WTC11 (cell line): ENCODE measurements at regions not wholly inside any gene's neighbourhood (a gene's known extent, or its start where the extent isn't known, plus 50 kb on each side); places are given as distances from the start of the nearest gene placed in this dataset.

Experiments used
- ATAC-seq: fragments of 200-7000 bp; cut with Tn5 transposase; 2 replicates; pipeline ENCODE4 v1.10.0; 2021; ENCODE audit warnings: mild to moderate bottlenecking, moderate library complexity
- CTCF ChIA-PET: fragments of 300-600 bp; sonication (Branson Sonifier 250); formaldehyde crosslinking; loops from one replicate; lab custom pipeline; 2021; ENCODE audit warnings: antibody characterized with exemption; lab: Charles Lee
- POLR2A ChIA-PET: fragments of 350-600 bp; sonication (Branson Sonifier 250); formaldehyde crosslinking; loops from one replicate; lab custom pipeline; 2021; ENCODE audit warnings: antibody characterized with exemption; lab: Charles Lee
- DNase-seq: peaks from one replicate; pipeline ENCODE4 v3.0.0; 2021; ENCODE audit warnings: low spot score
- H3K27ac Mint-ChIP-seq: 2 replicates; pipeline ENCODE4 v1.8.0; 2021; ENCODE audit warnings: mixed read lengths
- H3K27me3 Mint-ChIP-seq: 2 replicates; pipeline ENCODE4 v1.8.0; 2021; ENCODE audit warnings: low read depth, mild to moderate bottlenecking, moderate library complexity, mixed read lengths
- H3K36me3 Mint-ChIP-seq: 2 replicates; pipeline ENCODE4 v1.8.0; 2021; ENCODE audit warnings: mixed read lengths
- H3K4me1 Mint-ChIP-seq: 2 replicates; pipeline ENCODE4 v1.8.0; 2022; ENCODE audit warnings: mixed read lengths
- H3K4me3 Mint-ChIP-seq: 2 replicates; pipeline ENCODE4 v1.8.0; 2021; ENCODE audit warnings: mild to moderate bottlenecking, moderate library complexity, mixed read lengths
- H3K9me3 Mint-ChIP-seq: 2 replicates; pipeline ENCODE4 v1.8.0; 2021; ENCODE audit warnings: mixed read lengths
- ELF4 ChIP-seq: sonication (generic); formaldehyde crosslinking; IDR thresholded peaks from 2 replicates; pipeline ENCODE4 v1.8.1; 2022; ENCODE audit warnings: low read depth, mild to moderate bottlenecking, moderate library complexity, missing genetic modification reagents
- EMX1 ChIP-seq: fragments of 250-450 bp; sonication (Bioruptor Pico); IDR thresholded peaks from 2 replicates; pipeline ENCODE4 v1.8.0; 2021; ENCODE audit warnings: mild to moderate bottlenecking
- FOXJ3 ChIP-seq: sonication (generic); formaldehyde crosslinking; IDR thresholded peaks from 2 replicates; pipeline ENCODE4 v1.9.0; 2021; ENCODE audit warnings: missing genetic modification reagents, mild to moderate bottlenecking, borderline replicate concordance
- IRF2 ChIP-seq: sonication (generic); formaldehyde crosslinking; IDR thresholded peaks from 2 replicates; pipeline ENCODE4 v1.8.0; 2022; ENCODE audit warnings: low read depth, missing genetic modification reagents, borderline replicate concordance
- JAZF1 ChIP-seq: fragments of 250-450 bp; sonication (Bioruptor Pico); IDR thresholded peaks from 2 replicates; pipeline ENCODE4 v1.9.0; 2021; ENCODE audit warnings: moderate library complexity, mild to moderate bottlenecking, inconsistent platforms
- MXD4 ChIP-seq: fragments of 250-450 bp; sonication (Bioruptor Pico); IDR thresholded peaks from 2 replicates; pipeline ENCODE4 v1.8.0; 2021; ENCODE audit warnings: mild to moderate bottlenecking, moderate library complexity, borderline replicate concordance
- SMAD3 ChIP-seq: sonication (generic); formaldehyde crosslinking; IDR thresholded peaks from 2 replicates; pipeline ENCODE4 v1.8.0; 2022; ENCODE audit warnings: missing genetic modification reagents, mild to moderate bottlenecking, borderline replicate concordance
- ZNF219 ChIP-seq: sonication (generic); formaldehyde crosslinking; IDR thresholded peaks from 2 replicates; pipeline ENCODE4 v1.8.0; 2023; ENCODE audit warnings: missing genetic modification reagents, mild to moderate bottlenecking, borderline replicate concordance
- ZNF317 ChIP-seq: sonication (generic); formaldehyde crosslinking; IDR thresholded peaks from 2 replicates; pipeline ENCODE4 v1.8.1; 2023; ENCODE audit warnings: low read depth, mild to moderate bottlenecking, moderate library complexity, missing genetic modification reagents, borderline replicate concordance
- TF ChIP-seq, protein P1 (sequence below): sonication (generic); formaldehyde crosslinking; IDR thresholded peaks from 2 replicates; pipeline ENCODE4 v1.8.0; 2022; ENCODE audit warnings: mild to moderate bottlenecking, missing genetic modification reagents
- TF ChIP-seq, protein P2 (sequence below): fragments of 250-450 bp; sonication (Bioruptor Pico); IDR thresholded peaks from 2 replicates; pipeline ENCODE4 v1.9.0; 2021; ENCODE audit warnings: mild to moderate bottlenecking
- TF ChIP-seq, protein P3 (sequence below): sonication (generic); formaldehyde crosslinking; IDR thresholded peaks from 2 replicates; pipeline ENCODE4 v1.8.1; 2022; ENCODE audit warnings: low read depth, missing genetic modification reagents, borderline replicate concordance
- TF ChIP-seq, protein P4 (sequence below): sonication (generic); formaldehyde crosslinking; IDR thresholded peaks from 2 replicates; pipeline ENCODE4 v1.8.0; 2022; ENCODE audit warnings: mild to moderate bottlenecking, missing genetic modification reagents
- TF ChIP-seq, protein P5 (sequence below): sonication (generic); formaldehyde crosslinking; conservative IDR thresholded peaks from 2 replicates; pipeline ENCODE4 v1.8.1; 2023; ENCODE audit warnings: mild to moderate bottlenecking, low read depth, missing genetic modification reagents, moderate library complexity
- TF ChIP-seq, protein P6 (sequence below): fragments of 200-600 bp; IDR thresholded peaks from 2 replicates; pipeline ENCODE4 v1.8.0; 2022; ENCODE audit warnings: antibody characterized with exemption
- TF ChIP-seq, protein P7 (sequence below): sonication (generic); formaldehyde crosslinking; IDR thresholded peaks from 2 replicates; pipeline ENCODE4 v1.8.0; 2022; ENCODE audit warnings: mild to moderate bottlenecking, missing genetic modification reagents
- TF ChIP-seq, protein P8 (sequence below): sonication (generic); formaldehyde crosslinking; IDR thresholded peaks from 2 replicates; pipeline ENCODE4 v1.8.0; 2022; ENCODE audit warnings: missing genetic modification reagents

DNA sequence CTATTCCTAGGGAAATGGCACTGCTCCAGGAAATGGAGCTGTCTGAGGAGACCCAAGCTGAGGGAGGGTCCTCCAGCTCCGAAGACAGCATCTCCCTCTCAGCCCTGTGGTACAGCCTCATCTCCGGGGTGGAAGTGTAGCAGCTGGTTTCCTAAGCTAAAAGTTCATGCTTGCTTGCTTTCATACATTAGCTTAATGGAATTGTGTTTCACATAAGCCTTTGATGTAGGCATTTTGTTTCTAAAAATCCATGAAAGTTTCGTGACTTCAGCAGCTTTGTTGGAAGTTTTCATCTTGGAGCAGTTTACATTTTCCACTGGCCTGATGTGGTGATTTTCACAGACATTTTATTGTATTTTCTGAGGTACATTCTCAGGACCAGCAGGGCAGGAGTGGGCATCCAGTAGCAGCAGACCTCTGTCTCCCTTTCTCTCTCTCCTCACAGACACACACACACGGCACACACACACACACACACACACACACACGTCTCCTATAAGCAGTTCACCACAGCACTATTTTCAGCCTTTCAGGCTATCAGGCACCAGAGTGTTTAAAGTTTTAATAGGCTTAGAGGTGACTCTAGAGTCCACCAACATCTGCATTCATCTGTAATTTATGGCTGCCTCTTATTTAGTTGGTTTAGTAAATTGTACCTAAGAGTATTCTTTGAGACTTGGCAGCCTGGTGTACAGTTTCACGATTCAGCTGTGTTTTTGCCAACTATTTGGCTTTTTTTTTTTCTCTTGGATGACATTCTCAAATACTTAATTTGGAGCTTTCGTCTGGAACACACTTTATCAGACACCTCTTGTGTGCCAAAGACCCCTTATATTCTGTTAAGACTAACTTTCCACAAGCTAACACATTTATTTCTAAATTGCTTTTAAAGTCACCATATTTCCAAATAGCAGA is 225.8 kb upstream of the SFRP2 start:
- H3K27ac Mint-ChIP-seq, result no peak overlapping the region
- ChIA-PET POLR2A (no interaction called here), CTCF (interaction anchor here (1.0 kb wide), 1 partner anchor 68 kb away, joined by 3 read pairs; no protein-coding TSS in a partner anchor)
- H3K27me3 Mint-ChIP-seq, result peaks cover 5% of the 10 kb centered on the region; the same call in 1 of the 2 replicates
- no peak for DNase-seq
- H3K4me1 Mint-ChIP-seq, result peaks cover 9% of the 10 kb centered on the region
- no peak for ATAC-seq
- TF ChIP-seq SMAD3 (no peak), MXD4 (CRISPR knock-in tag) (no peak)
- TF ChIP-seq, protein P1, sequence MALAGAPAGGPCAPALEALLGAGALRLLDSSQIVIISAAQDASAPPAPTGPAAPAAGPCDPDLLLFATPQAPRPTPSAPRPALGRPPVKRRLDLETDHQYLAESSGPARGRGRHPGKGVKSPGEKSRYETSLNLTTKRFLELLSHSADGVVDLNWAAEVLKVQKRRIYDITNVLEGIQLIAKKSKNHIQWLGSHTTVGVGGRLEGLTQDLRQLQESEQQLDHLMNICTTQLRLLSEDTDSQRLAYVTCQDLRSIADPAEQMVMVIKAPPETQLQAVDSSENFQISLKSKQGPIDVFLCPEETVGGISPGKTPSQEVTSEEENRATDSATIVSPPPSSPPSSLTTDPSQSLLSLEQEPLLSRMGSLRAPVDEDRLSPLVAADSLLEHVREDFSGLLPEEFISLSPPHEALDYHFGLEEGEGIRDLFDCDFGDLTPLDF (CRISPR knock-in tag), result no peak
- TF ChIP-seq, protein P2, sequence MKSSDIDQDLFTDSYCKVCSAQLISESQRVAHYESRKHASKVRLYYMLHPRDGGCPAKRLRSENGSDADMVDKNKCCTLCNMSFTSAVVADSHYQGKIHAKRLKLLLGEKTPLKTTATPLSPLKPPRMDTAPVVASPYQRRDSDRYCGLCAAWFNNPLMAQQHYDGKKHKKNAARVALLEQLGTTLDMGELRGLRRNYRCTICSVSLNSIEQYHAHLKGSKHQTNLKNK (CRISPR knock-in tag), result no peak
- no peaks in the 10 kb centered on the region for H3K36me3 Mint-ChIP-seq
- H3K4me3 Mint-ChIP-seq, result no peak overlapping the region
- H3K9me3 Mint-ChIP-seq, result 0 out of 2 replicates have a peak, but pooled peaks cover 4% of the 10 kb centered on the region

DNA sequence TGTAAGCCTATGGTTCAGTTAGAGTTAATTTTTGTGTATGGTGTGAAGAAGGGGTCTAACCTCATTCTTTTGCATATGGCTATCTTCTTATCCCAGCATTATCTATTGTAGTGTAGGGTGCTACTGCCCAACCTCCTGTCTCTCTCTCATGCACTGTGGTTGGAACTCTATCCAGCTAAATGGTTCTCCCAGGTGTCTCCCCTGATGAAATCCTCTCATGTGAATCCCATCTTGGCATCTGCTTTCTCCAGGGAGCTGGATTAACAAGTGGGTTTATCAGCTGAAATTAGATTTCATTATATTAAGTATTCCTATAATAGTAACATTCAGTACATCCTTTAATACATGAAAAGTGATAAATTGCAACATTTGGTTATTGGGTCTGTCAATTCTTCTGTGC is 224.7 kb upstream of the SFRP2 start:
- no peak for TF ChIP-seq EMX1 (CRISPR knock-in tag)
- no peak for TF ChIP-seq IRF2 (CRISPR knock-in tag)
- TF ChIP-seq SMAD3, result no peak
- TF ChIP-seq, protein P3, sequence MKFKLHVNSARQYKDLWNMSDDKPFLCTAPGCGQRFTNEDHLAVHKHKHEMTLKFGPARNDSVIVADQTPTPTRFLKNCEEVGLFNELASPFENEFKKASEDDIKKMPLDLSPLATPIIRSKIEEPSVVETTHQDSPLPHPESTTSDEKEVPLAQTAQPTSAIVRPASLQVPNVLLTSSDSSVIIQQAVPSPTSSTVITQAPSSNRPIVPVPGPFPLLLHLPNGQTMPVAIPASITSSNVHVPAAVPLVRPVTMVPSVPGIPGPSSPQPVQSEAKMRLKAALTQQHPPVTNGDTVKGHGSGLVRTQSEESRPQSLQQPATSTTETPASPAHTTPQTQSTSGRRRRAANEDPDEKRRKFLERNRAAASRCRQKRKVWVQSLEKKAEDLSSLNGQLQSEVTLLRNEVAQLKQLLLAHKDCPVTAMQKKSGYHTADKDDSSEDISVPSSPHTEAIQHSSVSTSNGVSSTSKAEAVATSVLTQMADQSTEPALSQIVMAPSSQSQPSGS (CRISPR knock-in tag), result no peak
- TF ChIP-seq ELF4 (CRISPR knock-in tag), result no peak
- no peak for TF ChIP-seq JAZF1 (CRISPR knock-in tag)
- TF ChIP-seq, protein P4, sequence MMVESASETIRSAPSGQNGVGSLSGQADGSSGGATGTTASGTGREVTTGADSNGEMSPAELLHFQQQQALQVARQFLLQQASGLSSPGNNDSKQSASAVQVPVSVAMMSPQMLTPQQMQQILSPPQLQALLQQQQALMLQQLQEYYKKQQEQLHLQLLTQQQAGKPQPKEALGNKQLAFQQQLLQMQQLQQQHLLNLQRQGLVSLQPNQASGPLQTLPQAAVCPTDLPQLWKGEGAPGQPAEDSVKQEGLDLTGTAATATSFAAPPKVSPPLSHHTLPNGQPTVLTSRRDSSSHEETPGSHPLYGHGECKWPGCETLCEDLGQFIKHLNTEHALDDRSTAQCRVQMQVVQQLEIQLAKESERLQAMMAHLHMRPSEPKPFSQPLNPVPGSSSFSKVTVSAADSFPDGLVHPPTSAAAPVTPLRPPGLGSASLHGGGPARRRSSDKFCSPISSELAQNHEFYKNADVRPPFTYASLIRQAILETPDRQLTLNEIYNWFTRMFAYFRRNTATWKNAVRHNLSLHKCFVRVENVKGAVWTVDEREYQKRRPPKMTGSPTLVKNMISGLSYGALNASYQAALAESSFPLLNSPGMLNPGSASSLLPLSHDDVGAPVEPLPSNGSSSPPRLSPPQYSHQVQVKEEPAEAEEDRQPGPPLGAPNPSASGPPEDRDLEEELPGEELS (CRISPR knock-in tag), result no peak
- TF ChIP-seq, protein P5, sequence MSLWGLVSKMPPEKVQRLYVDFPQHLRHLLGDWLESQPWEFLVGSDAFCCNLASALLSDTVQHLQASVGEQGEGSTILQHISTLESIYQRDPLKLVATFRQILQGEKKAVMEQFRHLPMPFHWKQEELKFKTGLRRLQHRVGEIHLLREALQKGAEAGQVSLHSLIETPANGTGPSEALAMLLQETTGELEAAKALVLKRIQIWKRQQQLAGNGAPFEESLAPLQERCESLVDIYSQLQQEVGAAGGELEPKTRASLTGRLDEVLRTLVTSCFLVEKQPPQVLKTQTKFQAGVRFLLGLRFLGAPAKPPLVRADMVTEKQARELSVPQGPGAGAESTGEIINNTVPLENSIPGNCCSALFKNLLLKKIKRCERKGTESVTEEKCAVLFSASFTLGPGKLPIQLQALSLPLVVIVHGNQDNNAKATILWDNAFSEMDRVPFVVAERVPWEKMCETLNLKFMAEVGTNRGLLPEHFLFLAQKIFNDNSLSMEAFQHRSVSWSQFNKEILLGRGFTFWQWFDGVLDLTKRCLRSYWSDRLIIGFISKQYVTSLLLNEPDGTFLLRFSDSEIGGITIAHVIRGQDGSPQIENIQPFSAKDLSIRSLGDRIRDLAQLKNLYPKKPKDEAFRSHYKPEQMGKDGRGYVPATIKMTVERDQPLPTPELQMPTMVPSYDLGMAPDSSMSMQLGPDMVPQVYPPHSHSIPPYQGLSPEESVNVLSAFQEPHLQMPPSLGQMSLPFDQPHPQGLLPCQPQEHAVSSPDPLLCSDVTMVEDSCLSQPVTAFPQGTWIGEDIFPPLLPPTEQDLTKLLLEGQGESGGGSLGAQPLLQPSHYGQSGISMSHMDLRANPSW, result no peak
- no peak for TF ChIP-seq ZNF317 (CRISPR knock-in tag)
- TF ChIP-seq, protein P2 (CRISPR knock-in tag), result no peak
- no peak for TF ChIP-seq FOXJ3 (CRISPR knock-in tag)
- TF ChIP-seq, protein P6, sequence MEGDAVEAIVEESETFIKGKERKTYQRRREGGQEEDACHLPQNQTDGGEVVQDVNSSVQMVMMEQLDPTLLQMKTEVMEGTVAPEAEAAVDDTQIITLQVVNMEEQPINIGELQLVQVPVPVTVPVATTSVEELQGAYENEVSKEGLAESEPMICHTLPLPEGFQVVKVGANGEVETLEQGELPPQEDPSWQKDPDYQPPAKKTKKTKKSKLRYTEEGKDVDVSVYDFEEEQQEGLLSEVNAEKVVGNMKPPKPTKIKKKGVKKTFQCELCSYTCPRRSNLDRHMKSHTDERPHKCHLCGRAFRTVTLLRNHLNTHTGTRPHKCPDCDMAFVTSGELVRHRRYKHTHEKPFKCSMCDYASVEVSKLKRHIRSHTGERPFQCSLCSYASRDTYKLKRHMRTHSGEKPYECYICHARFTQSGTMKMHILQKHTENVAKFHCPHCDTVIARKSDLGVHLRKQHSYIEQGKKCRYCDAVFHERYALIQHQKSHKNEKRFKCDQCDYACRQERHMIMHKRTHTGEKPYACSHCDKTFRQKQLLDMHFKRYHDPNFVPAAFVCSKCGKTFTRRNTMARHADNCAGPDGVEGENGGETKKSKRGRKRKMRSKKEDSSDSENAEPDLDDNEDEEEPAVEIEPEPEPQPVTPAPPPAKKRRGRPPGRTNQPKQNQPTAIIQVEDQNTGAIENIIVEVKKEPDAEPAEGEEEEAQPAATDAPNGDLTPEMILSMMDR, result no peak
- TF ChIP-seq, protein P7, sequence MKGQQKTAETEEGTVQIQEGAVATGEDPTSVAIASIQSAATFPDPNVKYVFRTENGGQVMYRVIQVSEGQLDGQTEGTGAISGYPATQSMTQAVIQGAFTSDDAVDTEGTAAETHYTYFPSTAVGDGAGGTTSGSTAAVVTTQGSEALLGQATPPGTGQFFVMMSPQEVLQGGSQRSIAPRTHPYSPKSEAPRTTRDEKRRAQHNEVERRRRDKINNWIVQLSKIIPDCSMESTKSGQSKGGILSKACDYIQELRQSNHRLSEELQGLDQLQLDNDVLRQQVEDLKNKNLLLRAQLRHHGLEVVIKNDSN (CRISPR knock-in tag), result no peak
- TF ChIP-seq, protein P8, sequence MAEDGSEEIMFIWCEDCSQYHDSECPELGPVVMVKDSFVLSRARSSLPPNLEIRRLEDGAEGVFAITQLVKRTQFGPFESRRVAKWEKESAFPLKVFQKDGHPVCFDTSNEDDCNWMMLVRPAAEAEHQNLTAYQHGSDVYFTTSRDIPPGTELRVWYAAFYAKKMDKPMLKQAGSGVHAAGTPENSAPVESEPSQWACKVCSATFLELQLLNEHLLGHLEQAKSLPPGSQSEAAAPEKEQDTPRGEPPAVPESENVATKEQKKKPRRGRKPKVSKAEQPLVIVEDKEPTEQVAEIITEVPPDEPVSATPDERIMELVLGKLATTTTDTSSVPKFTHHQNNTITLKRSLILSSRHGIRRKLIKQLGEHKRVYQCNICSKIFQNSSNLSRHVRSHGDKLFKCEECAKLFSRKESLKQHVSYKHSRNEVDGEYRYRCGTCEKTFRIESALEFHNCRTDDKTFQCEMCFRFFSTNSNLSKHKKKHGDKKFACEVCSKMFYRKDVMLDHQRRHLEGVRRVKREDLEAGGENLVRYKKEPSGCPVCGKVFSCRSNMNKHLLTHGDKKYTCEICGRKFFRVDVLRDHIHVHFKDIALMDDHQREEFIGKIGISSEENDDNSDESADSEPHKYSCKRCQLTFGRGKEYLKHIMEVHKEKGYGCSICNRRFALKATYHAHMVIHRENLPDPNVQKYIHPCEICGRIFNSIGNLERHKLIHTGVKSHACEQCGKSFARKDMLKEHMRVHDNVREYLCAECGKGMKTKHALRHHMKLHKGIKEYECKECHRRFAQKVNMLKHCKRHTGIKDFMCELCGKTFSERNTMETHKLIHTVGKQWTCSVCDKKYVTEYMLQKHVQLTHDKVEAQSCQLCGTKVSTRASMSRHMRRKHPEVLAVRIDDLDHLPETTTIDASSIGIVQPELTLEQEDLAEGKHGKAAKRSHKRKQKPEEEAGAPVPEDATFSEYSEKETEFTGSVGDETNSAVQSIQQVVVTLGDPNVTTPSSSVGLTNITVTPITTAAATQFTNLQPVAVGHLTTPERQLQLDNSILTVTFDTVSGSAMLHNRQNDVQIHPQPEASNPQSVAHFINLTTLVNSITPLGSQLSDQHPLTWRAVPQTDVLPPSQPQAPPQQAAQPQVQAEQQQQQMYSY, result no peak
- TF ChIP-seq ZNF219, result no peak
- TF ChIP-seq, all 79 proteins: peak for 0
- H3K4me3 Mint-ChIP-seq, result no peak overlapping the region

More for the DNA sequence above, 224.7 kb upstream of the SFRP2 start:
- no peaks in the 10 kb centered on the region for H3K36me3 Mint-ChIP-seq
- CTCF ChIA-PET, result no interaction called here
- POLR2A ChIA-PET, result no interaction called here
- DNase-seq, result no peak
- 0 out of 2 replicates have a peak, but pooled peaks cover 4% of the 10 kb centered on the region for H3K9me3 Mint-ChIP-seq
- H3K27ac Mint-ChIP-seq, result no peak overlapping the region
- peaks cover 16% of the 10 kb centered on the region for H3K4me1 Mint-ChIP-seq
- peaks cover 5% of the 10 kb centered on the region; the same call in 1 of the 2 replicates for H3K27me3 Mint-ChIP-seq
- ATAC-seq, result no peak
